IMR-90 (cell line): ENCODE measurements at regions not wholly inside any gene's neighbourhood (a gene's known extent, or its start where the extent isn't known, plus 50 kb on each side); places are given as distances from the start of the nearest gene placed in this dataset.

ENCODE experiments used
- ATAC-seq: fragments of 200-7000 bp; cut with Tn5 transposase; 2 replicates; pipeline ENCODE4 v1.9.1; 2020; ENCODE audit warnings: low read depth, mild to moderate bottlenecking, moderate library complexity
- BruUV-seq: library from RNA; stranded (reverse); fragments of 400-500 nt; replicated peaks from 2 replicates; lab custom pipeline; 2021; lab: Mats Ljungman, UMichigan
- CTCF ChIA-PET: fragments of 300-600 bp; formaldehyde crosslinking; extraction: SDS; loops from one replicate; lab custom pipeline; 2021; ENCODE audit warnings: antibody characterized with exemption; lab: Yijun Ruan, JAX
- POLR2A ChIA-PET: fragments of 300-600 bp; sonication (Branson Sonifier 250); formaldehyde crosslinking; loops from one replicate; lab custom pipeline; 2022; ENCODE audit warnings: antibody characterized with exemption; ENCODE audit not compliant: unreplicated experiment; lab: Charles Lee
- DNase-seq: peaks from one replicate; pipeline ENCODE4 v3.0.0; 2013
- H2AFZ ChIP-seq: replicated peaks from 2 replicates; pipeline ENCODE3; 2013; ENCODE audit warnings: low read length, mild to moderate bottlenecking; ENCODE audit not compliant: poor library complexity
- H2AK5ac ChIP-seq: 2 replicates; pipeline ENCODE4 v1.6.1; 2013; ENCODE audit warnings: low read depth, low read length, inconsistent platforms
- H2AK9ac ChIP-seq: replicated peaks from 2 replicates; pipeline ENCODE3; 2013; ENCODE audit warnings: mild to moderate bottlenecking, low read depth, low read length, moderate library complexity; ENCODE audit not compliant: poor library complexity
- H2BK120ac ChIP-seq: 2 replicates; pipeline ENCODE4 v1.6.1; 2013; ENCODE audit warnings: low read depth, low read length, inconsistent platforms
- H2BK15ac ChIP-seq: 3 replicates; pipeline ENCODE4 v1.6.1; 2013; ENCODE audit warnings: low read depth, low read length, inconsistent platforms
- H2BK20ac ChIP-seq: 2 replicates; pipeline ENCODE4 v1.6.1; 2013; ENCODE audit warnings: low read depth, mild to moderate bottlenecking, inconsistent platforms, low read length, moderate library complexity
- H2BK5ac ChIP-seq: 2 replicates; pipeline ENCODE4 v1.6.1; 2013; ENCODE audit warnings: mild to moderate bottlenecking, low read depth, low read length, inconsistent platforms; ENCODE audit not compliant: poor library complexity, severe bottlenecking
- H3K14ac ChIP-seq: replicated peaks from 2 replicates; pipeline ENCODE4 v1.6.1; 2013; ENCODE audit warnings: low read depth, low read length, inconsistent platforms
- H3K18ac ChIP-seq: 2 replicates; pipeline ENCODE4 v1.6.1; 2013; ENCODE audit warnings: low read depth, low read length, control low read depth
- H3K23ac ChIP-seq: 2 replicates; pipeline ENCODE4 v1.6.1; 2013; ENCODE audit warnings: low read depth, low read length, inconsistent platforms
- H3K27ac ChIP-seq: 2 replicates; pipeline ENCODE4 v1.5.1; 2013; ENCODE audit warnings: mild to moderate bottlenecking, control low read depth, low read length; ENCODE audit not compliant: insufficient read depth
- H3K27me3 ChIP-seq: 2 replicates; pipeline ENCODE4 v1.6.1; 2013; ENCODE audit warnings: low read length; ENCODE audit not compliant: control insufficient read depth, insufficient read depth
- H3K36me3 ChIP-seq: 2 replicates; pipeline ENCODE4 v1.6.1; 2013; ENCODE audit warnings: low read length, mixed read lengths; ENCODE audit not compliant: control insufficient read depth, insufficient read depth
- H3K4ac ChIP-seq: 2 replicates; pipeline ENCODE4 v1.6.1; 2013; ENCODE audit warnings: low read depth, low read length, inconsistent platforms
- H3K4me1 ChIP-seq: 2 replicates; pipeline ENCODE4 v1.6.1; 2013; ENCODE audit warnings: low read length, mixed read lengths; ENCODE audit not compliant: control insufficient read depth, insufficient read depth
- H3K4me2 ChIP-seq: 2 replicates; pipeline ENCODE4 v1.6.1; 2013; ENCODE audit warnings: low read depth, mild to moderate bottlenecking, control low read depth, low read length, moderate library complexity
- H3K4me3 ChIP-seq: 2 replicates; pipeline ENCODE4 v1.5.1; 2013; ENCODE audit warnings: low read depth, mild to moderate bottlenecking, control low read depth, low read length, moderate library complexity; ENCODE audit not compliant: insufficient read depth
- H3K56ac ChIP-seq: 2 replicates; pipeline ENCODE4 v1.6.1; 2013; ENCODE audit warnings: low read length, inconsistent platforms; ENCODE audit not compliant: insufficient read depth; ENCODE audit errors: extremely low read depth
- H3K79me1 ChIP-seq, 2 experiments: 2 replicates each; pipeline ENCODE4 v1.6.1; 2013; ENCODE audit warnings: low read length in 2 of 2, inconsistent platforms in 1 of 2, low read depth in 1 of 2
- H3K9ac ChIP-seq: 2 replicates; pipeline ENCODE4 v1.6.1; 2013; ENCODE audit warnings: low read depth, low read length, control low read depth
- H3K9me1 ChIP-seq: 2 replicates; pipeline ENCODE4 v1.6.1; 2013; ENCODE audit warnings: low read length, inconsistent platforms; ENCODE audit not compliant: insufficient read depth
- H3K9me3 ChIP-seq: 2 replicates; pipeline ENCODE4 v1.6.1; 2013; ENCODE audit warnings: low read length; ENCODE audit not compliant: control insufficient read depth, insufficient read depth
- H4K20me1 ChIP-seq: 2 replicates; pipeline ENCODE4 v1.6.1; 2013; ENCODE audit warnings: low read length, inconsistent platforms; ENCODE audit not compliant: insufficient read depth
- H4K5ac ChIP-seq: 2 replicates; pipeline ENCODE4 v1.6.1; 2013; ENCODE audit warnings: mild to moderate bottlenecking, low read depth, low read length, control low read depth
- H4K8ac ChIP-seq, 2 experiments: 2 replicates each; pipeline ENCODE4 v1.6.1; 2013; ENCODE audit warnings: low read depth in 2 of 2, low read length in 2 of 2, control low read depth in 1 of 2, inconsistent platforms in 1 of 2
- H4K91ac ChIP-seq: 2 replicates; pipeline ENCODE4 v1.6.1; 2013; ENCODE audit warnings: low read depth, low read length, inconsistent platforms; ENCODE audit not compliant: insufficient read depth
- BHLHE40 ChIP-seq: fragments of 150-350 bp; IDR thresholded peaks from 2 replicates; pipeline ENCODE4 v1.6.1; 2016; ENCODE audit warnings: mild to moderate bottlenecking, low read depth, low read length
- CEBPB ChIP-seq: IDR thresholded peaks from 2 replicates; pipeline ENCODE4 v1.6.1; 2012; ENCODE audit warnings: low read depth, low read length, improper control_type of control experiment
- CHD1 ChIP-seq: IDR thresholded peaks from 2 replicates; pipeline ENCODE4 v1.6.1; 2012; ENCODE audit warnings: low read depth, low read length, improper control_type of control experiment
- ELK1 ChIP-seq: fragments of 150-350 bp; IDR thresholded peaks from 2 replicates; pipeline ENCODE4 v1.6.1; 2016; ENCODE audit warnings: low read depth, mild to moderate bottlenecking, low read length, moderate library complexity, borderline replicate concordance
- FOS ChIP-seq: fragments of 150-350 bp; IDR thresholded peaks from 2 replicates; pipeline ENCODE4 v1.6.1; 2016; ENCODE audit warnings: low read depth, low read length
- MAFK ChIP-seq: IDR thresholded peaks from 2 replicates; pipeline ENCODE4 v1.6.1; 2012; ENCODE audit warnings: low read depth, low read length, improper control_type of control experiment
- MAZ ChIP-seq: IDR thresholded peaks from 2 replicates; pipeline ENCODE4 v1.6.1; 2012; ENCODE audit warnings: low read depth, mild to moderate bottlenecking, low read length, improper control_type of control experiment, moderate library complexity, borderline replicate concordance
- MXI1 ChIP-seq: IDR thresholded peaks from 2 replicates; pipeline ENCODE4 v1.6.1; 2012; ENCODE audit warnings: low read depth, mild to moderate bottlenecking, low read length, moderate library complexity, borderline replicate concordance
- NFE2L2 ChIP-seq: fragments of 150-350 bp; IDR thresholded peaks from 2 replicates; pipeline ENCODE4 v1.6.1; 2016; ENCODE audit warnings: low read depth, mild to moderate bottlenecking, low read length
- POLR2A ChIP-seq: IDR thresholded peaks from 2 replicates; pipeline ENCODE4 v1.6.1; 2012; ENCODE audit warnings: mild to moderate bottlenecking, low read depth, low read length
- RAD21 ChIP-seq: IDR thresholded peaks from 2 replicates; pipeline ENCODE4 v1.6.1; 2012; ENCODE audit warnings: low read length, improper control_type of control experiment
- RCOR1 ChIP-seq: IDR thresholded peaks from 2 replicates; pipeline ENCODE4 v1.6.1; 2012; ENCODE audit warnings: mild to moderate bottlenecking, low read length, improper control_type of control experiment; ENCODE audit not compliant: insufficient replicate concordance
- RFX5 ChIP-seq: IDR thresholded peaks from 2 replicates; pipeline ENCODE4 v1.8.0; 2012; ENCODE audit warnings: low read depth, mild to moderate bottlenecking, low read length, moderate library complexity
- WGBS, 2 experiments: methylation state at CpG; one replicate each; pipeline versions ENCODE4 v1.1.5 to v1.1.7; 2013; ENCODE audit warnings: missing lambda C conversion rate in 2 of 2; ENCODE audit not compliant: insufficient read length in 1 of 2; ENCODE audit errors: extremely low coverage in 2 of 2; 5-methylcytosine and 5-hydroxymethylcytosine counted together
- dilution Hi-C: fragments of 300-500 bp; cut with HindIII; formaldehyde crosslinking; loops from one replicate; pipeline ENCODE4 v1.14.3; 2018; ENCODE audit warnings: low sequenced_read_pairs; ENCODE audit not compliant: unreplicated experiment
- in situ Hi-C: fragments of 300-500 bp; cut with MboI; formaldehyde crosslinking; loops from 3 replicates; pipeline ENCODE4 v1.14.3; 2019; ENCODE audit warnings: low sequenced_read_pairs, inconsistent platforms, mixed read lengths
- intact Hi-C: fragments of 100-400 bp; cut with micrococcal nuclease; formaldehyde crosslinking; loops from 2 replicates; pipeline ENCODE4 v1.10.0; 2022
- TF ChIP-seq, protein P1 (sequence below): fragments of 150-350 bp; IDR thresholded peaks from 2 replicates; pipeline ENCODE4 v1.6.1; 2017; ENCODE audit warnings: mild to moderate bottlenecking, antibody characterized with exemption, low read length, low read depth

GRCh38 chr14:80428671-80429070 lies 217.4 kb upstream of the DIO2 start:
- H2AK5ac ChIP-seq: no peak overlapping the region
- H3K36me3 ChIP-seq: no peaks in the 10 kb centered on the region
- no peaks in the 10 kb centered on the region for H3K9me3 ChIP-seq
- H3K79me1 ChIP-seq: no peaks in the 10 kb centered on the region
- H2BK20ac ChIP-seq: peak overlapping the region; percentile 27
- DNase-seq: no peak
- POLR2A ChIA-PET: no interaction called here
- no peak for ATAC-seq
- H3K18ac ChIP-seq: peak overlapping the region; percentile 9; the same call in 1 of the 2 replicates
- H2BK120ac ChIP-seq: peak overlapping the region; percentile 21
- no peaks in the 10 kb centered on the region for H3K9me1 ChIP-seq
- in situ Hi-C loops: no loop called here
- intact Hi-C loops: loop anchor here (5.0 kb wide), 1 partner anchor 371 kb away; no protein-coding TSS in a partner anchor
- no peak overlapping the region for H3K23ac ChIP-seq
- no peak overlapping the region for H3K4me3 ChIP-seq
- peak overlapping the region; percentile 33 for H2BK5ac ChIP-seq
- dilution Hi-C loops: no loop called here
- H3K27ac ChIP-seq: no peak overlapping the region
- no peak overlapping the region for H2AFZ ChIP-seq
- no peaks in the 10 kb centered on the region for H3K27me3 ChIP-seq
- H3K56ac ChIP-seq: peak overlapping the region; percentile 10; the same call in 1 of the 2 replicates
- H4K20me1 ChIP-seq: no peaks in the 10 kb centered on the region
- H3K4me1 ChIP-seq: peaks cover 10% of the 10 kb centered on the region
- no CpG with 5 or more reads among the region's 2 CpGs for WGBS, 2 experiments
- H3K14ac ChIP-seq: peak overlapping the region; percentile 10; the same call in 1 of the 2 replicates
- peak overlapping the region; percentile 44; the same call in 1 of the 2 replicates for H4K91ac ChIP-seq
- H2AK9ac ChIP-seq: no peak overlapping the region
- no TSS peak for BruUV-seq
- TF ChIP-seq CHD1 (no peak), POLR2A (no peak), RCOR1 (no peak), NFE2L2 (no peak), FOS (no peak), MAZ (no peak), MXI1 (no peak), CEBPB (no peak), ELK1 (no peak), RFX5 (no peak), MAFK (no peak), RAD21 (no peak), BHLHE40 (no peak)
- TF ChIP-seq, protein P1, sequence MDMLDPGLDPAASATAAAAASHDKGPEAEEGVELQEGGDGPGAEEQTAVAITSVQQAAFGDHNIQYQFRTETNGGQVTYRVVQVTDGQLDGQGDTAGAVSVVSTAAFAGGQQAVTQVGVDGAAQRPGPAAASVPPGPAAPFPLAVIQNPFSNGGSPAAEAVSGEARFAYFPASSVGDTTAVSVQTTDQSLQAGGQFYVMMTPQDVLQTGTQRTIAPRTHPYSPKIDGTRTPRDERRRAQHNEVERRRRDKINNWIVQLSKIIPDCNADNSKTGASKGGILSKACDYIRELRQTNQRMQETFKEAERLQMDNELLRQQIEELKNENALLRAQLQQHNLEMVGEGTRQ: no peak
- H3K9ac ChIP-seq: no peak overlapping the region
- no peak overlapping the region for H4K5ac ChIP-seq
- CTCF ChIA-PET: interaction anchor here (0.9 to 1.0 kb wide), 2 partner anchors 9 to 11 kb away, joined by 3 read pairs; no protein-coding TSS in a partner anchor
- H2BK15ac ChIP-seq: peak overlapping the region; percentile 60; the same call in 1 of the 3 replicates
- H3K4me2 ChIP-seq: no peak overlapping the region
- peak overlapping the region; percentile 45 to 49; a peak in 2 of 4 replicates for H4K8ac ChIP-seq
- no peak overlapping the region; the same call in 1 of the 2 replicates for H3K4ac ChIP-seq
